ENCODE measurements at regions not wholly inside any gene's neighbourhood (a gene's known extent, or its start where the extent isn't known, plus 50 kb on each side); places are given as distances from the start of the nearest gene placed in this dataset.

GRCh38 chr21:28444111-28444510, 548.6 kb downstream of the LTN1 start:
- no TSS peak for BruUV-seq (replicated peaks)
- H3K9me1 ChIP-seq (ENCODE audit: control insufficient read depth, insufficient read depth, low read length): no peaks in the 10 kb centered on the region
- ChIA-PET CTCF (ENCODE audit: low intra/inter-chr PET ratio) (no interaction called here), POLR2A (no interaction called here)
- DNase-seq (ENCODE audit: extremely low read depth in 1 of 4, low spot score in 3 of 4) (no peak), FAIRE-seq (no peak), ATAC-seq (no peak)
- WGBS (ENCODE audit: insufficient coverage, low coverage, missing lambda C conversion rate): 0% methylated on average over 2 of the region's 2 CpGs
- H3K4me1 ChIP-seq (replicated peaks in 1 of 2; ENCODE audit: control insufficient read depth in 2 of 2, insufficient read depth in 2 of 2, low read length in 2 of 2): no peaks in the 10 kb centered on the region
- H3K4me2 ChIP-seq (ENCODE audit: insufficient read depth, low read length): no peak overlapping the region
- in situ Hi-C loops (cut with MboI) (no loop called here), intact Hi-C loops (cut with micrococcal nuclease) (no loop called here)
- no peaks in the 10 kb centered on the region for H3K9me3 ChIP-seq (replicated peaks; ENCODE audit: control insufficient read depth, insufficient read depth, low read depth, low read length)
- H3K36me3 ChIP-seq (ENCODE audit: control insufficient read depth, insufficient read depth, low read length): no peaks in the 10 kb centered on the region
- H2AFZ ChIP-seq (ENCODE audit: low read depth, low read length): no peak overlapping the region
- H3K9ac ChIP-seq (ENCODE audit: insufficient read depth in 1 of 2, low read depth in 2 of 2, low read length in 2 of 2): no peak overlapping the region
- H3K79me2 ChIP-seq (ENCODE audit: control insufficient read depth, insufficient read depth, low read length): no peaks in the 10 kb centered on the region
- H3K27ac ChIP-seq (ENCODE audit: extremely low read depth, low read depth, low read length): no peak overlapping the region
- H3K4me3 ChIP-seq: no peak overlapping the region
- no peak for TF ChIP-seq CEBPG (CRISPR knock-in tag; IDR thresholded peaks at IDR 0.05)
- peak in 1 of 2 experiments; percentile 29; a peak in 1 of 4 replicates for TF ChIP-seq CEBPG (tag; conservative IDR thresholded peaks at IDR 0.05 in 1 of 2, IDR thresholded peaks at IDR 0.05 in 1 of 2)
- no peak for TF ChIP-seq PHF8 (IDR thresholded peaks at IDR 0.05; ENCODE audit: borderline replicate concordance, low read length)
- peak; percentile 31; the same call in 1 of the 2 replicates for TF ChIP-seq ATF4 (CRISPR knock-in tag; IDR thresholded peaks at IDR 0.05)
- TF ChIP-seq HES1 (IDR thresholded peaks at IDR 0.05; ENCODE audit: low read depth): no peak
- no peaks in the 10 kb centered on the region for H3K27me3 ChIP-seq (ENCODE audit: control insufficient read depth in 2 of 2, insufficient read depth in 2 of 2, low read length in 2 of 2)
- H4K20me1 ChIP-seq (replicated peaks; ENCODE audit: control insufficient read depth, insufficient read depth, low read length): no peaks in the 10 kb centered on the region

- ChIA-PET POLR2A (no interaction called here), CTCF (ENCODE audit: low intra/inter-chr PET ratio) (no interaction called here)
- Histone ChIP-seq H4K20me1 (replicated peaks; ENCODE audit: control insufficient read depth, insufficient read depth, low read length) (no peaks in the 10 kb centered on the region), H3K9me3 (replicated peaks; ENCODE audit: control insufficient read depth, insufficient read depth, low read depth, low read length) (no peaks in the 10 kb centered on the region), H3K27me3 (ENCODE audit: control insufficient read depth in 2 of 2, insufficient read depth in 2 of 2, low read length in 2 of 2) (no peaks in the 10 kb centered on the region), H3K4me1 (replicated peaks in 1 of 2; ENCODE audit: control insufficient read depth in 2 of 2, insufficient read depth in 2 of 2, low read length in 2 of 2) (no peaks in the 10 kb centered on the region), H3K9ac (ENCODE audit: insufficient read depth in 1 of 2, low read depth in 2 of 2, low read length in 2 of 2) (no peak overlapping the region), H3K79me2 (ENCODE audit: control insufficient read depth, insufficient read depth, low read length) (no peaks in the 10 kb centered on the region), H2AFZ (ENCODE audit: low read depth, low read length) (no peak overlapping the region), H3K9me1 (ENCODE audit: control insufficient read depth, insufficient read depth, low read length) (no peaks in the 10 kb centered on the region), H3K4me2 (ENCODE audit: insufficient read depth, low read length) (no peak overlapping the region), H3K36me3 (ENCODE audit: control insufficient read depth, insufficient read depth, low read length) (no peaks in the 10 kb centered on the region), H3K4me3 (no peak overlapping the region), H3K27ac (ENCODE audit: extremely low read depth, low read depth, low read length) (no peak overlapping the region)
- TF ChIP-seq HNRNPLL (IDR thresholded peaks at IDR 0.05; ENCODE audit: low read depth, low read length, poor library complexity, severe bottlenecking) (no peak), ZBED1 (IDR thresholded peaks at IDR 0.05) (no peak), ZKSCAN1 (IDR thresholded peaks at IDR 0.05; ENCODE audit: low read depth, low read length) (no peak), KLF13 (tag; IDR thresholded peaks at IDR 0.05; ENCODE audit: borderline replicate concordance, low read depth) (no peak)
- DNase-seq (ENCODE audit: extremely low read depth in 1 of 4, low spot score in 3 of 4): no peak
- BruUV-seq (replicated peaks): no TSS peak
- intact Hi-C loops (cut with micrococcal nuclease) (no loop called here), in situ Hi-C loops (cut with MboI) (no loop called here)
- FAIRE-seq: no peak
- no peak for ATAC-seq
Observed at GRCh38 chr21:28442624-28443023, 550.1 kb downstream of the LTN1 start.
